Mesothelial cell of epicardium (in vitro differentiated cells): ENCODE measurements at regions not wholly inside any gene's neighbourhood (a gene's known extent, or its start where the extent isn't known, plus 50 kb on each side); places are given as distances from the start of the nearest gene placed in this dataset.
"Not testable (repeated sequence)": the region's sequence is repeated elsewhere in the genome, so short reads cannot be mapped to it uniquely, and the experiment has no call there.

Experiments
- DNase-seq, 2 experiments: peaks; one replicate each; pipeline ENCODE4 v3.0.0; 2021; ENCODE audit warnings: low spot score in 2 of 2; ENCODE audit not compliant: unreplicated experiment in 2 of 2
- H3K27ac Mint-ChIP-seq: 2 replicates; pipeline ENCODE4 v1.8.0; 2021; ENCODE audit warnings: mixed read lengths
- H3K27me3 Mint-ChIP-seq: 2 replicates; pipeline ENCODE4 v1.8.0; 2021; ENCODE audit warnings: low read depth, mixed read lengths
- H3K36me3 Mint-ChIP-seq: 2 replicates; pipeline ENCODE4 v1.8.0; 2021; ENCODE audit warnings: mixed read lengths
- H3K4me1 Mint-ChIP-seq: 2 replicates; pipeline ENCODE4 v1.8.0; 2021; ENCODE audit warnings: mixed read lengths
- H3K4me3 Mint-ChIP-seq: 2 replicates; pipeline ENCODE4 v1.8.0; 2021; ENCODE audit warnings: mild to moderate bottlenecking, moderate library complexity, mixed read lengths
- H3K9me3 Mint-ChIP-seq: 2 replicates; pipeline ENCODE4 v1.8.0; 2021; ENCODE audit warnings: mixed read lengths
- TF ChIP-seq, protein P1 (sequence below): fragments of 200-600 bp; sonication (generic); IDR thresholded peaks from one replicate; pipeline ENCODE4 v1.5.0; 2021; ENCODE audit warnings: antibody characterized with exemption; ENCODE audit not compliant: unreplicated experiment

DNA sequence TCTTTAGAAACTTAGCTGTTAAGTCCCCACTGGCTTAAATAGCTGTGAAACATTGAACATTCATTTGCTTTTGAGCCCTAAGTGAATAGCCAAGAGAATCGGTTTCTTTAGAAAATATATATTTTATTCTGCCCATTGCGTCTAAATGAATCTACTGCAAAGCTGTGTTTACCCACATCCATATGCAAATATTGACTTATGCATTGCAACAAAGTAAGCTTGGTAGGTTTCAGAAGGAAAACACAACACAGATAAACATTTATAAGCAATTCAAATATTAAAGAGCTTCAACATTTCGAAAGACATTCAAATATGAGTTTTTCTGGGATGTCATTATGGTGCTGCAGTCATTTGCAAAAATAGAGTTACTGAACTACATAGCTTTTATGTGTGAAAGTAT, 257.3 kb downstream of the SH2D4B start:
- no peaks in the 10 kb centered on the region for H3K36me3 Mint-ChIP-seq

DNA sequence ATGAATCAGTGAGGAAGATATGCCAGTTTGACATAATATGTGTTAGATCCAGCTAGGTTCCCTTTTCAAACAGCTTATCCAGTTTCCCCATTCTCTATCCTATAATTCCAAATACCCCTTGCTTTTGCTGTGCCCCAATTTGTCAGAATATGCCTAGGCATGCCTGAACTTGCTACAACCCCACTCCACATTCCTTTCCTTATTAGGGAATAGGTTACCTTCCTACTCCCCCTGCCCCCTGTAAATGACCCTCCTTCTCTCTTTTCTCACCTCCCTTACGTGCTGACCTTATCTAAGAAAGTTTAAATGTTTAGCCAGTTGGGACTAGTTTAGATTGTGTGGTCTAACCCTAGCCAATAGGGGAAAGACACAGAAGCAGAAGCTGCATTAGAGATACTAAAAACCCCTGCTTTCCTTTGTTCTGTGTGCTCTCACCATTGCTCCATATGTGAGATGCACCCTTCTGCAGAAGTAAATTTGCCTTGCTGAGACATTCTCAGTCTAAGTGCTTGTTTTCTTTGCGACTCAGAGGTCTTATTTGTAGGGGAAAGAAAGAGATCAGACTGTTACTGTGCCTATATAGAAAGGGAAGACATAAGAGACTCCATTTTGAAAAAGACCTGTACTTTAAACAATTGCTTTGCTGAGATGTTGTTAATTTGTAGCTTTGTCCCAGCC, 267.8 kb downstream of the SH2D4B start:
- H3K36me3 Mint-ChIP-seq, result no peaks in the 10 kb centered on the region
- H3K27ac Mint-ChIP-seq, result no peak overlapping the region
- TF ChIP-seq, protein P1, sequence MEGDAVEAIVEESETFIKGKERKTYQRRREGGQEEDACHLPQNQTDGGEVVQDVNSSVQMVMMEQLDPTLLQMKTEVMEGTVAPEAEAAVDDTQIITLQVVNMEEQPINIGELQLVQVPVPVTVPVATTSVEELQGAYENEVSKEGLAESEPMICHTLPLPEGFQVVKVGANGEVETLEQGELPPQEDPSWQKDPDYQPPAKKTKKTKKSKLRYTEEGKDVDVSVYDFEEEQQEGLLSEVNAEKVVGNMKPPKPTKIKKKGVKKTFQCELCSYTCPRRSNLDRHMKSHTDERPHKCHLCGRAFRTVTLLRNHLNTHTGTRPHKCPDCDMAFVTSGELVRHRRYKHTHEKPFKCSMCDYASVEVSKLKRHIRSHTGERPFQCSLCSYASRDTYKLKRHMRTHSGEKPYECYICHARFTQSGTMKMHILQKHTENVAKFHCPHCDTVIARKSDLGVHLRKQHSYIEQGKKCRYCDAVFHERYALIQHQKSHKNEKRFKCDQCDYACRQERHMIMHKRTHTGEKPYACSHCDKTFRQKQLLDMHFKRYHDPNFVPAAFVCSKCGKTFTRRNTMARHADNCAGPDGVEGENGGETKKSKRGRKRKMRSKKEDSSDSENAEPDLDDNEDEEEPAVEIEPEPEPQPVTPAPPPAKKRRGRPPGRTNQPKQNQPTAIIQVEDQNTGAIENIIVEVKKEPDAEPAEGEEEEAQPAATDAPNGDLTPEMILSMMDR, result no peak
- H3K27me3 Mint-ChIP-seq, result no peaks in the 10 kb centered on the region
- no peak for DNase-seq
- H3K4me1 Mint-ChIP-seq, result no peaks in the 10 kb centered on the region
- H3K9me3 Mint-ChIP-seq, result peaks cover 22% of the 10 kb centered on the region
- H3K4me3 Mint-ChIP-seq, result no peak overlapping the region

More for the DNA sequence above, 257.3 kb downstream of the SH2D4B start:
- TF ChIP-seq, protein P1, result no peak
- peaks cover 8% of the 10 kb centered on the region for H3K4me1 Mint-ChIP-seq
- H3K27me3 Mint-ChIP-seq, result peaks cover 4% of the 10 kb centered on the region
- H3K27ac Mint-ChIP-seq, result no peak overlapping the region
- H3K4me3 Mint-ChIP-seq, result no peak overlapping the region
- H3K9me3 Mint-ChIP-seq, result no peaks in the 10 kb centered on the region
- no peak for DNase-seq

DNA sequence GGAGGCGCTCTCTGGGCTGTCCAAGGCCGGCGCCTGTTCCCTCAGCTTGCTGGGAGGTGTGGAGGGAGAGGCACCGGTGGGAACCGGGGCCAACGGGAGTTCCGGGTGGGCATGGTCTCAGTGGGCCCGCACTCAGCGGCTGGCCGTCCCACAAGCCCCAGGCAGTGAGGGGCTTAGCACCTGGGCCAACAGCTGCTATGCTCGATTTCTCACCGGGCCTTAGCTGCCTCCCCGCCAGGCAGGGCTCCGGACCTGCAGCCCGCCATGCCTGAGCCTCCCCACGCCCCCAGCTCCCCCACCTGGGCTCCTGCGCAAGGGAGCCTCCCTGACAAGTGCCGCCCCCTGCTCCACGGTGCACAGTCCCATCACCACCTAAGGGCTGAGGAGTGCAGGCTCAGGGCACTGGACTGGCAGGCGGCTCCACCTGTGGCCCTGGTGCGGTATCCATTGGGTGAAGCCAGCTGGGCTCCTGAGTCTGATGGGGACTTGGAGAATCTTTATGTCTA, 276.5 kb downstream of the SH2D4B start:
- TF ChIP-seq, protein P1, result no peak
- Mint-ChIP-seq H3K27ac (no peak overlapping the region), H3K4me1 (no peaks in the 10 kb centered on the region), H3K27me3 (peaks cover 4% of the 10 kb centered on the region), H3K9me3 (peaks cover 16% of the 10 kb centered on the region), H3K36me3 (no peaks in the 10 kb centered on the region), H3K4me3 (no peak overlapping the region)
- no peak for DNase-seq

DNA sequence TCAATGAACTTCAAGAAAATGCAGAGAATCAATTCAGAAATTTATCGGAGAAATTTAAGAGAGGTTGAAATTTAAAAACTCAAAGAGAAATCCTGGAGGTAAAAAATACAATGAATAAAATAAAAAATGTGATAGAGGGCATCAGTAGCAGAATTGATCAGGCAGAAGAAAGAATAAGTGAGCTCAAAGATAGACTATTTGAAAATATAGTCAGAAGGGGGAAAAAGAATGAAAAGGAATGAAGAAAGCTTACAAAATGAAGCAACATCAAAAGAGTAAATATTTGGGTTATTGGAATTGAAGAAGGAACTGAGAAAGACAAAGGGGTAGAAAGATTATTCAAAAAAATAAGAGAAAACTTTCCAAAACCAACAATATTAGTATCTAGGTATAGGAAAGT, 291.4 kb downstream of the SH2D4B start:
- Mint-ChIP-seq H3K4me1 (no peaks in the 10 kb centered on the region), H3K36me3 (peaks cover 4% of the 10 kb centered on the region), H3K9me3 (peaks cover 32% of the 10 kb centered on the region), H3K27ac (no peak overlapping the region), H3K27me3 (no peaks in the 10 kb centered on the region), H3K4me3 (no peak overlapping the region)
- DNase-seq, result no peak
- TF ChIP-seq, protein P1, result no peak

DNA sequence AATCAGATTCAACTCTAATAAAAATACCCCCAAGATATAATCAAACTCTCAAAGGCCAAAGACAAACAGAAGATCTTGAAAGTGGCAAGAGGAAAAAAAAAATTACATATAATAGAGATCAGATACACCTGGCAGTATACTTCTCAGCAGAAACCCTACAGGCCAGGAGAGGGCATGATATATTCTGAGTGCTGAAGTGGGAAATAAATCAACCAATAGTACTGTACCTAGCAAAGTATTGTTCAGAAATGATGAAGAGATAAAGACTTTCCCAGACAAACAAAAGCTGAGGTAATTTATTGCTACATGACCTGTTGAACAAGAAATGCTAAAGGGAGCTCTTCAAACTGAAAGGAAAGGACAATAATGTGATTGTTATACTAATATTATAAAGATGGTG, 291.9 kb downstream of the SH2D4B start:
- H3K9me3 Mint-ChIP-seq, result peaks cover 36% of the 10 kb centered on the region
- TF ChIP-seq, protein P1, result no peak
- DNase-seq, result no peak
- no peak overlapping the region for H3K4me3 Mint-ChIP-seq
- H3K27me3 Mint-ChIP-seq, result no peaks in the 10 kb centered on the region
- H3K4me1 Mint-ChIP-seq, result no peaks in the 10 kb centered on the region
- H3K36me3 Mint-ChIP-seq, result peaks cover 4% of the 10 kb centered on the region
- no peak overlapping the region for H3K27ac Mint-ChIP-seq

DNA sequence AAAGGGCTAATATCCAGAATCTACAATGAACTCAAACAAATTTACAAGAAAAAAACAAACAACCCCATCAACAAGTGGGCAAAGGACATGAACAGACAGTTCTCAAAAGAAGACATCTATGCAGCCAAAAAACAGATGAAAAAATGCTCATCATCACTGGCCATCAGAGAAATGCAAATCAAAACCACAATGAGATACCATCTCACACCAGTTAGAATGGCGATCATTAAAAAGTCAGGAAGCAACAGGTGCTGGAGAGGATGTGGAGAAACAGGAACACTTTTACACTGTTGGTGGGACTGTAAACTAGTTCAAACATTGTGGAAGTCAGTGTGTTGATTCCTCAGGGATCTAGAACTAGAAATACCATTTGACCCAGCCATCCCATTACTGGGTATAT, 295.0 kb downstream of the SH2D4B start:
- H3K36me3 Mint-ChIP-seq, H3K27me3 Mint-ChIP-seq, H3K27ac Mint-ChIP-seq, H3K4me3 Mint-ChIP-seq, DNase-seq, H3K4me1 Mint-ChIP-seq: not testable (repeated sequence)
- peaks cover 59% of the 10 kb centered on the region for H3K9me3 Mint-ChIP-seq
